ENCODE measurements at regions not wholly inside any gene's neighbourhood (a gene's known extent, or its start where the extent isn't known, plus 50 kb on each side); places are given as distances from the start of the nearest gene placed in this dataset.
A peak's percentile ranks its signal among the peaks of the same experiment; 100 is the strongest.
"Not testable (repeated sequence)": the region's sequence is repeated elsewhere in the genome, so short reads cannot be mapped to it uniquely, and the experiment has no call there.

DNA sequence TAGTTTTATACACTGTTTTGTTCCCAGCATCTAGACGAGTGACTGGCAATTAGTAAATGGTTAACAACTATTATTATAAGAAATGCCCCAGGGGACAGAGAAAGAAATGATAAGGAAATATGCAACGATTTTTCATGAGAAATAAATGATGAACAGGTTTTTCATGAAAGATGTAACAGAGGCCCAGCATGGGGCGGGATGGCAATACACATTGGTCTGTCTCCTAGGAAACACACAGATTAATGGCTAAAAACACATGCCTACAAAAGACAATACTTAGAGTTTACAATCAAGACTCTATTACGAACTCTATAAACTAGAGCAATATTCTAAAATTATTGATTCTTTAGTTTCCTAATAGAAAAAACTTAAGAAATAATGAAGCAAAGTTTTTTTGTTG is 441.5 kb upstream of the CDH9 start:
- DNase-seq (ENCODE audit: low read depth), result no peak

DNA sequence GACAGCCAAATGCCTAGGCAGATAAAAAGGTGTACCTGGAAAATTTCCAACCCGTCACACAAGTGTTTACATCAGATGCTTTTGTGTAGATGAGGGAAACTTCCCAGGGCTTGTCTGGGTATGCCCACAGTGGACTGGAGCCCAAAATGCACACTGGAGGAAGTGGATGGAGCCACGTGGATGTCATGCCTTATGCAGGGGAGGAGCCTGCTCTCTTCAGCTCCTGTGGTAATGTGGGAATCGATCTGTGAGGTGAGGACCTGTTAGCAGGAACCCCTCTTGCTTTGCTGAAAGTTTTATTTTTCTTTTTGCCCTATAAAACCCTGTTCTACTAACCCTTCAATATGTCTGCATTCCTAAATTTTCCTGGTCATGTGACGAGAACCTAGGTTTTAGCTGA is 439.2 kb upstream of the CDH9 start:
- DNase-seq (ENCODE audit: low read depth), result no peak

DNA sequence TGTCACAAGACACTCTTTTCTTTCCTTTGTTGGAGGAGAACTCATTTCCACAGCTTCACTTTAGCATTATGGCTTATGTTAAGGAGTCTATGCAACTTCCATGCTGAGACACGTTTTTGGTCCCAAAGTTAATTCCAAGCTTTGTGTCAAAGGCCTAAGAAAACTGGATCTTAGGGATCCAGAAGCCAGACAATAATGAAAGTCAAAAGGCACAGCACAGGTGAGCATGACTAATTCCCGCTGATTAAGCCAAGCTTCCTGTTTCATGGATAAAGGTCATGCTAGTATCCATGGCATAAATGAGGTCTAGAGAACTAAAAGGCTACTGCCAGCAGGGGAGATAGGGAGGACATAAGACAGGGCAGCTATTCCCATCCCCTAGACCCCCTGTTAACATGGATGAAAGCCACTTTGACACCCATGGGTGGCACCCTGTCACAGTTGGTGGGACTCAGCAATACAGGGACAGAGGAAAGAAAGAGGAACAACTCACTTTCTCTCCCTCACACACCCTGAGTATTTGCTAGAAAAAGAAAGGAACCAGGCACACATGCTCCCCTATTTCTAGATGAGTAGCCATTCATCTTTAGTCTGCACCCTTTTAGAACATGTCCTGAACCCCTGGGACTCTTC is 438.1 kb upstream of the CDH9 start:
- no peak for DNase-seq (ENCODE audit: low read depth)

DNA sequence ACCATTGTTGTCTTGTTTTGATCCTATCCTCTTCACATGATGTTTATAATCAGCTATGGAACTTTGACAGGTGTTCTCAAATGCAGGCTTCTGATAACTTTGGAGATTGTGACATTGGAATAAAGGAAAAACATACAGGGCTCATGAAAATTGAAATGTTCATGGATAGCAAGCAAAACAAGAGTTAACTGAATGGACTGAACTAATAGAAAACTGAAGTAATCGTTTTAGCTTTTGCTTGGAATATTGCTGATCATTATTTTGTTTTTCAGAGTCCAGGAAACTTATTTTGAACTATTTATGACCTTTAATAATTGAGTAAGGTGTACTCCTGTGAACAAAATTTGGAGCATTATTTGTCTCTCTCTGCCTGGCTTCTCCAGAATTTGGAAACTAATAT is 436.7 kb upstream of the CDH9 start:
- no peak for DNase-seq (ENCODE audit: low read depth)

DNA sequence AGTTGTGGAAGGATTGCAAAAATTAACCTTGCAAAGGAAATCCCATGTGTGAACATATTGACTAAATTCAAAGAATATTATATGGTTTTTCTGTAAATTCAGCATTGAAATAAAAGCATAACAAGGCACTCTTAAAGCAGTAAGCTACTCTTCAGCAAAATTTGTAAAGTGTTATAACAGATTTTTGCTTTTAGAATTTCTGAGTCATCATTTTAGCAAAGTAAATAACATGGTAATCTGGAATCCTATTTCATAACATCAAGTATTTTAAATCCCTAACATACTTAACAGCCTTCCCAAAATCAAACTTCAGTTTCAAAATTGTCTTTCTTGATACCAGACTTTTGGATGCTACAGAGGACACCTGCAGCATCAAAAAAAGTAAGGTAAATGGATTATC is 436.0 kb upstream of the CDH9 start:
- no peak for DNase-seq (ENCODE audit: low read depth)

DNA sequence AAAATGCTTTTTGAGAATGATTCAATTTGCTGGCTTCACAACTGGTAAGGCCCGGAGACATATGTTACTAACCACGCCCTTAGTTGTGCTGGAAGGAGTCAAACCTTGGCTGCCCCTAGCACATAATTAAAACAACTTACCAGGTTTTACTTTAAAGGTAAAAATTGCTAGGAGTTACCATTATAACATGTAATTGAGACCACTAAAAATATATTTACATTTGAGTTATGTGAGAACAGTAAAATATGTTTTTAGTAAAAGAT is 435.6 kb upstream of the CDH9 start:
- no peak for DNase-seq (ENCODE audit: low read depth)

DNA sequence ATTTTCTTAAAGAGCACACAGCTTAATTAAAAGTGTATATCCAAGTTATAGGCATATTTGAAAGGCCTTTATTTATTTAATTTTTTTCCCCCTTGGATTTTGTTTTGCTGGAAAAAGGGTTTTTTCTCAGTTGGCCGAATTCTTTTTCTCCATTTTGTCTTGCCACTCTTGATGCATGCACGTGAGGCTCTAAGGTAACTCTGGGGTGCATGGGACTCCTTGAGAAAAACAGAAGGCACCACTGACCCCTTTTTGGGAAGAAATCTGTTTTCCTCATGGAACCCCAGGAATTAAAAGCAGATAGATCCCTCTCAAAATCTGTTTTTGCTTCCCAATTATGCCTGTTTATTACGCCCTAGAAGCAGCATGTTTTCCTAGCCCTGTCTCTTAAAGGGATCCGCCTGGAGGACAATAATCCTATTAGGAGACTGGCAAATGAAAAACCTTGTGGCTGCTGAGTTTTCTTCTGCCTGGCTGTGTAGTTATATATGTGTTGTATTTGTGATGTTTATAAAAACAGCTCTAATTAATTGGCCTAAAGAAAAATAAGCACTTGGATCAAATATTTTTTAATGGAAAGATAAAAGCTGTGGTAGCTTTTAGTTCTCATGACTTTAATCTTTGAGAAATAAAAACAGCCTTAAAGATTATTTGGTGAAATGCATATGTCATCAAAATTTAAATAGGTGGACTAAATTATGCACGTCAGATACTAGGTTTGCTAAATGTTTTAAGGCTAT is 435.1 kb upstream of the CDH9 start:
- no peak for DNase-seq (ENCODE audit: low read depth)

DNA sequence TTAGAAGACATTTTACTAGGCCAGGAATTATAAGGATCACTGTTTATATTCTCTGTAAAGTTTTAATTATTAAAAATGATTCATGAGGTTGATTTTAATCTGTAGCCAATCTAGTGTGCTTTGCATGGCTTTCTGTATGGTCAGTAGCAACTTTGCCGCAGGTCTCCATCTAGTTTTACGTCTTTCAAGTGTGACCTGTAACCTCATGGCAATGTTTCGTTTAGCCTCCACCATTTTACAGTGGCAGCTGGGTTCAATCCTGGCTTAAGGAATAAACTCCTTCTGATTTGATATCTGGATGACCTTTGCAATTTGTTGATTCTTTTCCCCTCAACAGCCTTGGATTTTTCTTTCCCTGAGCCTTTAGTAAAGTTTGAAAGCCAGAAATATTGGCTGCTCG is 434.5 kb upstream of the CDH9 start:
- no peak for DNase-seq (ENCODE audit: low read depth)

DNA sequence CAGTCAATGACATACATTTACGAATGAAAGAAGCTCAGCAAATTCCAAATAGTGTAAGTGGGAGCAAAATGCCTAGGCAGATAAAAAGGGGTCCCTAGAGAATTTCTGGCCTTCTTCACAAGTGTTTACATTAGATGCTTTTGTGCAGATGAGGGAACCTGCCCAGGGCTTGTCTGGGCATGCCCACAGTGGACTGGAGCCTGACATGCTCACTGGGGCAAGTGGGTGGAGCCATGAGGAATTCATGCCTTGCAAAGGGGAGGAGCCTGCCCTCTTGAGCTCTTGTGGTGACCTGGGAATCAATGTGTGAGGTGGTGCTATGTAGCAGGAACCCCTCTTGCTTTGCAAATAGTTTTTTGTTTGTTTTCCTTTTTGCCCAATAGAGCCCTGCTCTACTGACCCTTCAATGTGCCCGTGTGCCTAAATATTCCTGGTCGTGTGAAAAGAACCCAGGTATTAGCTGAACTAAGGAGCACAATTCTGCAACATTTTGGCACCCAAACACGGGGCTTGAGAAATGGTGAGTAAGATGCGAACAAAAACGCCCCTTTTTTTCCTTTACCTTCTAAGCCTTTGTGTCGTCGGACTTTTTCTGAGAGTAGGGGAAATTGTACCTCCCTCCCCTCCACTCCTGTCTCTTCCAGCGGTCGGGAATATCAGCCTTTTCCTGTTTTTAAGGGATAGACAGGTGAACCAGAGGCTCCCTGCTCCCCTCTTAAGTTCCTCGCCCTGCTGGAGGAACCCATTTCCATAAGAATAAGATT is 433.8 kb upstream of the CDH9 start:
- DNase-seq (ENCODE audit: low read depth), result peak; percentile 32

DNA sequence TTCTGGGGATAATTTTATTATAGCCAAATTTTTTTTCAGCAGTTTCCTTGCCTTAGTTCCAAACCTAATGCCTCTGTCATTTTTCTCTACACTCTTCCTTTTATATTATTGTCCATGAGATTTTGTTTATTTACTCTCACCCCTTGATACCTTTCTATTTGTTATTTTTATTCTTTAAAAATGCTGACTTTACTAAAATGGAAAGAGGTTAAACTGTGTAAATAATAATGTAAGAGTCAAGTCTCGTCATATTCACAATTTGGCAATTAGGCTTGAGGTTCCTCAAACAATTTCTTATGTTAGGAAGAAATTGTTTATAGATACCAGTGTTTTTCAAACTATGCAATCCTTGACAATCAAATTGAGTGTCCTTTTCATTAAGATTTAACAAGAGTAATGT is 428.6 kb upstream of the CDH9 start:
- DNase-seq (ENCODE audit: low read depth), result no peak

DNA sequence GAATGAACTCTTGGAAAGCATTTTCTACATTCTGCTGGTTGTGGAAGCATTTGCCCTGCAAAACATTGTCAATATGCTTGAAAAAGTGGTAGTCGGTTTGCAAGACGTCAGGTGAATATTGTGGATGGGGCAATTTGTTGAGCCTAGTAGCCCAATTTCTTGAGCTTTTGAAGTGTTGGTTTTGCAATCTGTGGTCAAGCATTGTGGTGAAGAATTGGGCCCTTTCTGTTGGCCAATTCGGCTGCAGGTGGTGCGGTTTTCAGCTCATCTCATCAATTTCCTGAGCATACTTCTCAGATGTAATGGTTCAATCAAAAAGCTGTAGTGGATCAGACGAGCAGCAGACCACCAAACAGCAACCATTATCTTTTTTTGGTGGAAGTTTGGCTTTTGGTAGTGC is 426.8 kb upstream of the CDH9 start:
- DNase-seq (ENCODE audit: low read depth), result no peak

DNA sequence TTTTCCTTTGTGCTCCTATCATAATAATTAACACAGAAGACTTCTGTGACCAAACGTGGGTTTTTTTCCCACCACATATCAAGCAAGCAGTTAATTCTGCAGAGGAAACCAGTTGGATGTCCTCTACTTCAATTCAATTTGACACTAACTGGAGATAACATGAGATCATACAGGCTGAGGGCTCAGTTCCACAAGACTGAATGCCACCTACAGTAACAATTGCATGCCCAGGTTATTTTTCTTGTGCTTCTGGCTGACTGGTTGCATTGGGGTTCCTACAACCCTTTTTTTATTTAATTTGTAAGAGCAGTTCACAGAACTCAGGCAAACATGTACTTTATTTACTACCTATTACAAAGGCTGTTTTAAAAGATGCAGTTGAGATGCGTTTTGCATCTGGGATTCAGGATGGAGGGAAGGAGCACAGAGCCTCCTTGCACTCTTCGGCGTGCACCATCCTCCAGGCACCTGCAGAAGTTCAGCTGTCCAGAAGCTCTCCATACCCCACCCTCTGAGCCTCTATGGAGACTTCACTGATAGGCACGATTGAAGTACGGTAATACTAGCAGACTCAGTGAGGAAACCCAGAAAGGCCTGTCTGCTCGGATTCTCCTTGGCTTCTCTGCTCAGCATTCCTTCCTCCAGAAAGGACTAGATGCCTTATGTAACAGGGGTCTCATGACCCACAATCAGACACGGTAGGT is 425.2 kb upstream of the CDH9 start:
- no peak for DNase-seq (ENCODE audit: low read depth)

DNA sequence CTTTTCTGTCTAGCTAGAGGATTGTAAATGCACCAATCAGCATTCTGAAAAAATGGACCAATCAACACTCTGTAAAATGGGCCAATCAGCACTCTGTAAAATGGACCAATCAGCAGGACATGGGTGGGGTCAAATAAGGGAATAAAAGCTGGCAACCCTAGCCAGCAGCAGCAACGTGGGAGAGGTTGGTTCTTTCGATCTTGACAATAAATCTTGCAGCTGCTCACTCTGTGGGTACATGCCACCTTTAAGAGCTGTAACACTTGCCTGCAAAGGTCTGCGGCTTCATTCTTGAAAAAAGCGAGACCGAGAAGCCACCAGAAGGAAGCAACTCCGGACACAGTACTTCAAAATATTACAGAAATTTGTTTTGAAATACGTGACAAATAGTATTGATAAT is 424.6 kb upstream of the CDH9 start:
- DNase-seq (ENCODE audit: low read depth), result no peak

DNA sequence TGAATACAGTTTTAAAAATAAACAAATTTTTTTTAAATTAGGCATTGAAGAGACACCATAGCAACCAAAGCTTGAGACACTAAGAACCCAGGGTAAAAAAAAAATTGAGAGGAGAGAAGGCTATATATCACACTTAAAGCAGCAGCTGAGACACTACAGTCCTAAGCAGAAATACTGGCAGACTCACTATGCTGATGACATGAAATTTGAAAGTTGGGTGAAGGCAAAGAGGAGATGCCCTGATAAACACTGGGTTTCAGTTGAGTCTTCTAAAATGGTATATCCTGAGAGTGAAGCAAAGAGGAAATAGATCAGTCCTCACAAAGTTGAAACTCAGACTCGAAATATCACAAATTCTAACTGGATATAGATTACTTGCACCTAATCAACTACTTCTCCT is 419.9 kb upstream of the CDH9 start:
- DNase-seq (ENCODE audit: low read depth), result no peak

DNA sequence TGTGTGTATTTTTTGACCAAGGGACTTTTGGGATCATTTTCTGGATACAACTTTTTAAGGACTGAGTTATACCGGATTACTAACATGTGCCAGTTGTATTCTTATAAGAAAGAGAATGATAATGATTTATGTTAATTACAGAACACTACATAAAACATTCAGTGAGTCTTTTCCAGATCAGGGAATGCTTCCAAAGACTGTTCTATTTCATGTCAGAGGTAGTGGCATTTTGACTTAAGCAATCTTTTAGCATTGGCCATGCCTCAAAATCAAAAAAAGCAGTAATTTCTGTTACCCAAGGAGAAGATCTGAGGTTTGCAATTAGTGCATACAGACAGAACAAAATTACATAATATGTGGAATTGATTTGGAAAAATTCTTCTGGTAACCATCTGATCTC is 413.0 kb upstream of the CDH9 start:
- no peak for DNase-seq (ENCODE audit: low read depth)

DNA sequence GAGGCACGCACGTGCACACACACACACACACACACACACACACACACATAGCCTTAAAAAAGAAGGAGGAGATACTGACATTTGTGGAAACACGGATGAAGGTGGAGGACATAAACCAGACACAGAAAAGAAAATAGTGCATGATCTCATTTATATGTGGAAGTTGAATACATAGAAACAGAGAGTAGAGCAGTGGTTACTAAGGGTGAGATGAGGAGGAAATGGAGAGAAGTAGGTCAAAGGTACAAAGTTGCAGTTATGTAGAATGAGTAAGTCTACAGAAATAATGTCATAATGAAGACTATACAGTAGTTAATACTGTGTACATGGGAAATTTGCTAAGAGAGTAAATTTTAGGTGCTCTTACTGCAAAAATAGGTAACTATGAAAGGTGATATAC is 412.2 kb upstream of the CDH9 start:
- DNase-seq (ENCODE audit: low read depth), result no peak

DNA sequence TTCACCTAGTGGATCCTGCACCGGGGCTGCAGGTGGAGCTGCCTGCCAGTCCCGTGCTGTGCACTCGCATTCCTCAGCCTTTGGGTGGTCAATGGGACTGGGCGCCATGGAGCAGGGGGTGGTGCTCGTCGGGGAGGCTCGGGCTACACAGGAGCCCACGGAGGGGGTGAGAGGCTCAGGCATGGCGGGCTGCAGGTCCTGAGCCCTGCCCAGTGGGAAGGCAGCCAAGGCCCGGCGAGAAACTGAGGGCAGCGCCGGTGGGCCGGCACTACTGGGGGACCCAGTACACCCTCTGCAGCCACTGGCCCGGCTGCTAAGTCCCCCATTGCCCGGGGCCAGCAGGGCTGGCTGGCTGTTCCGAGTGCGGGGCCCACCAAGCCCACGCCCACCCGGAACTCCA is 401.0 kb upstream of the CDH9 start:
- DNase-seq (ENCODE audit: low read depth), result not testable (repeated sequence)

DNA sequence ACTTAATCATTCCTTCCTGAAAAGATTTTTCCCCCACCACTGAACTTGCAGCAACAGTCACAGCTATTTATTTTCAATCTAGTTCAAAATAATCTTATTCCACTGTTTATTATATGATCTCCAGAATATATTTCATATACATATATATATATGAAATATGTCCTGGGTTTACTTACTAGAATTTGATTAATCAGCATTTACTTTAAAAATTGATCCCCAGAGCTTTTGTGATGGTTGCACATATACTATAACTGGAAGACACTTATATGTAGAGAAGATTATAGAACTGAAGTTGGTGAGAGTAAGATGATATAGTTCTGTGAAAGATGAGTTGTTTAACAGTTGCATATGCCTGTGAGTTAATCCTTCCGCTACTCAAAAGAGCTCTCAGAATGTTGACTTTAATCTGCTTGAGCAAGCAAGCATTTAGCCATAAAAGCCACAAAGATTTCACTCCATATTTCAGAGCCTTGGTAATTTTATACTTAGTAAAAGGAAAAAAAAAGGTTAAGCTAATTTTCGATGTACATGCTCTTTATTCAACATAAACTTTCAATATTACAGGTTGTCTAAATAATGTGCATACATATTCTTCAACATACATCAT is 399.3 kb upstream of the CDH9 start:
- DNase-seq (ENCODE audit: low read depth), result peak; percentile 14

DNA sequence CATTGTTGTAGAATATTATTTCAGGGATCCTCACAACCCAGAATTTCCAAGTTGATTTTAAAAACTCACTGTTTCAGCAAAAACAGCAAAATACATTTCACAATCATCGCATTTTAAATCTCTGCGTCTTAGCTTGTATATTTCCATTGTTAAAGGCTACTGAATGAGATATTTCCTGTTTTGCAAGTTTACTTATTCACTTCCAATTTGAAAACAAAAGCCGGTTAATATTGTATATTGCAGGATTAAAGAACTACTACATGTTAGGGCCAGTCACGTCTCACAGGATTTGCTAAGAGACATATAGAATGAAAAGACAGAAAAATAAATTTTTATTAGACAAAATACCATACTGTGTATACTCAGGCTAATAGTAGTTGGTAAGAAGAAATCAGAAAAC is 395.9 kb upstream of the CDH9 start:
- DNase-seq (ENCODE audit: low read depth), result no peak

DNA sequence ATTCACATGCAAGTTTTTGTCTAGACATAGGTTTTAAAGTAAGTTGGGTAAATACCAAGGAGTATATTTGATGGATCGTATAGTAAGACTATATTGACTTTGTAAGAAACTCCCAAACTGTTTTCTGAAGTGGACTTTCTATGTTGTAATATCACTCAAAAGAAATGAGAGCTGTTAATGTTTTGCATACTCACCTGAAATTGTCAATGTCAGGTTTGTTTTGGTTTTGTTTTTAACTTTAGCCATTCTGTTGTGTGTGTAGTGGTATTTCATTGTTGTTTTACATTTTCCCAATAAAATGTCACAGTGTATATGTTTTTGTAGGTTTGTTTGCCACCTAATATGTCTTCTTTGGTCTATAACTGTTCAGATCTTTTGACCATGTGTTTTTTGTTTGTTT is 375.7 kb upstream of the CDH9 start:
- no peak for DNase-seq (ENCODE audit: low read depth)

DNA sequence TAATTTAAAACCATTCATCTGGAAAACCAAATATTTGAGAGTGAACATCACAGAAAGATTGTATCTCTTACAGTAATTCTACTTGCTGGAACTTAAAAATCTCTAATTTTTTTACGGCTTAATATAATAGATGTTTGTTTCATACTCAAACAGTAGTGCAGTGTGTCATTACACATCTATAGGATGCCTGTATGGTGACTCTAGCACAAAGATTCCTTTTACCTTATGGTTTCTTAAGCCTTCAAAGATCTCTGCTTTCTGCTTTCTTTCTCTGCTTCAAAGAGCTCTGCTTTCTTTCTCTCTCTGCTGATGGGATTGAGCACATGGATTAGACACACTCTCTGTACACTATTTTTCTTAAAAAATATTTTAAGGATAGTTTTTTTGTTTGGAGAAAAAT is 374.0 kb upstream of the CDH9 start:
- no peak for DNase-seq (ENCODE audit: low read depth)

DNA sequence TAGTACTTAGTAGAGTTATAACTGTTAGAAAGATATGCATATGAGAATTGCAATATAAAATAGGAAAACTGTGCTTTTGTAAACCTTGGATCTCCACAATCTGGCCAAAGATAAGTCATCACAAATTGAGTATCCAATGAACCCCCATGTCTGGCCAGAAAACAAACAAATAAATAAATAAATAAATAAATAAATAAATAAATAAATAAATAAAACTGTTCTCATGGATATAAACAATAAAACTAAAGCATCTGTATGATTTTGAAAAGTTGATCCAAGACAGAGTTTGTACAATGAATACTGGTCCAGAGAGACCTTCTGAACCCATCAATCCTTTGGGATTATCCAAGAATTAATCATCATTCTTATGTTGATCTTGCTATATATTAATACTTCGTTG is 367.6 kb upstream of the CDH9 start:
- no peak for DNase-seq (ENCODE audit: low read depth)

Measured in stromal cell of bone marrow (primary cell).